CD4-positive, CD25-positive, alpha-beta regulatory T cell (primary cell): ENCODE measurements at regions not wholly inside any gene's neighbourhood (a gene's known extent, or its start where the extent isn't known, plus 50 kb on each side); places are given as distances from the start of the nearest gene placed in this dataset.

ENCODE experiments used
- ATAC-seq, 2 donors: fragments of 150-1000 bp; cut with Tn5 transposase; one replicate each; pipeline ENCODE4 v1.10.0; 2021; ENCODE audit warnings: low read depth in 2 of 2, moderate number of reproducible peaks in 2 of 2, moderate library complexity in 1 of 2
- DNase-seq, 3 donors: peaks; one replicate each; pipeline versions ENCODE4 v3.0.0 to v3.0.0-alpha.2; 2012 to 2022; ENCODE audit warnings: mixed read lengths in 1 of 3
- H3K27ac ChIP-seq: one replicate; pipeline ENCODE4 v1.7.0; 2013; ENCODE audit warnings: mild to moderate bottlenecking, low read length; ENCODE audit not compliant: insufficient read depth, poor library complexity, severe bottlenecking
- H3K27me3 ChIP-seq: one replicate; pipeline ENCODE4 v1.7.0; 2013; ENCODE audit warnings: low read length; ENCODE audit not compliant: control insufficient read depth, insufficient read depth
- H3K36me3 ChIP-seq: one replicate; pipeline ENCODE4 v1.7.0; 2013; ENCODE audit warnings: mild to moderate bottlenecking, low read length, moderate library complexity; ENCODE audit not compliant: control insufficient read depth, insufficient read depth
- H3K4me1 ChIP-seq: 2 replicates; pipeline ENCODE4 v1.7.0; 2013; ENCODE audit warnings: mild to moderate bottlenecking, low read length; ENCODE audit not compliant: insufficient read depth, control insufficient read depth, poor library complexity, severe bottlenecking
- H3K4me3 ChIP-seq: one replicate; pipeline ENCODE4 v1.7.0; 2013; ENCODE audit warnings: low read depth, mild to moderate bottlenecking, low read length, moderate library complexity
- H3K9me3 ChIP-seq, 2 experiments: 1 replicate in 1 of 2; 2 replicates in 1 of 2; pipeline ENCODE4 v1.7.0; 2013; ENCODE audit warnings: low read length in 2 of 2, mild to moderate bottlenecking in 1 of 2, moderate library complexity in 1 of 2; ENCODE audit not compliant: control insufficient read depth in 2 of 2
- H3K27ac Mint-ChIP-seq, 3 donors: one replicate each; pipeline ENCODE4 v1.8.0; 2020 to 2022; ENCODE audit warnings: mild to moderate bottlenecking in 3 of 3, mixed read lengths in 3 of 3, moderate library complexity in 2 of 3
- H3K27me3 Mint-ChIP-seq: one replicate; pipeline ENCODE4 v1.8.0; 2022; ENCODE audit warnings: mild to moderate bottlenecking, mixed read lengths
- H3K36me3 Mint-ChIP-seq: one replicate; pipeline ENCODE4 v1.8.0; 2020; ENCODE audit warnings: mixed read lengths
- H3K4me1 Mint-ChIP-seq, 4 donors: one replicate each; pipeline ENCODE4 v1.8.0; 2020 to 2022; ENCODE audit warnings: mixed read lengths in 4 of 4, mild to moderate bottlenecking in 1 of 4
- H3K4me3 Mint-ChIP-seq, 4 donors: one replicate each; pipeline ENCODE4 v1.8.0; 2020 to 2022; ENCODE audit warnings: mild to moderate bottlenecking in 4 of 4, mixed read lengths in 4 of 4, moderate library complexity in 3 of 4
- H3K9me3 Mint-ChIP-seq, 7 donors: one replicate each; pipeline ENCODE4 v1.8.0; 2020 to 2022; ENCODE audit warnings: mixed read lengths in 7 of 7, mild to moderate bottlenecking in 3 of 7, moderate library complexity in 2 of 7

- Mint-ChIP-seq H3K36me3 (no peaks in the 10 kb centered on the region), H3K9me3 (peaks cover 0 to 6% (median 0%) of the 10 kb centered on the region in 7 donors), H3K27ac (no peak overlapping the region), H3K4me3 (no peak overlapping the region), H3K4me1 (no peaks in the 10 kb centered on the region), H3K27me3 (peaks cover 4% of the 10 kb centered on the region)
- DNase-seq (no peak), ATAC-seq (no peak)
- Histone ChIP-seq H3K27me3 (no peaks in the 10 kb centered on the region), H3K27ac (no peak overlapping the region), H3K9me3 (no peaks in the 10 kb centered on the region), H3K36me3 (no peaks in the 10 kb centered on the region), H3K4me1 (no peaks in the 10 kb centered on the region), H3K4me3 (no peak overlapping the region)
These were observed 116.7 kb upstream of the AGAP1 start for GRCh38 chr2:235377176-235377575.

- Mint-ChIP-seq H3K36me3 (no peaks in the 10 kb centered on the region), H3K27me3 (peaks cover 4% of the 10 kb centered on the region), H3K27ac (no peak overlapping the region), H3K4me1 (no peaks in the 10 kb centered on the region), H3K9me3 (peaks cover 0 to 6% (median 0%) of the 10 kb centered on the region in 7 donors), H3K4me3 (no peak overlapping the region)
- H3K27ac ChIP-seq, result no peak overlapping the region
- no peaks in the 10 kb centered on the region for H3K27me3 ChIP-seq
- no peak overlapping the region for H3K4me3 ChIP-seq
- ATAC-seq (no peak), DNase-seq (no peak)
- H3K4me1 ChIP-seq, result no peaks in the 10 kb centered on the region
- no peaks in the 10 kb centered on the region for H3K36me3 ChIP-seq
- H3K9me3 ChIP-seq, result no peaks in the 10 kb centered on the region
These were observed 115.6 kb upstream of the AGAP1 start for GRCh38 chr2:235378246-235378645.

GRCh38 chr2:235378944-235379343 is 114.9 kb upstream of the AGAP1 start:
- Mint-ChIP-seq H3K4me3 (no peak overlapping the region), H3K27me3 (peaks cover 4% of the 10 kb centered on the region), H3K27ac (no peak overlapping the region), H3K36me3 (no peaks in the 10 kb centered on the region), H3K9me3 (peaks cover 0 to 6% (median 0%) of the 10 kb centered on the region in 7 donors), H3K4me1 (no peaks in the 10 kb centered on the region)
- Histone ChIP-seq H3K9me3 (no peaks in the 10 kb centered on the region), H3K36me3 (no peaks in the 10 kb centered on the region), H3K4me1 (no peaks in the 10 kb centered on the region), H3K4me3 (no peak overlapping the region), H3K27ac (no peak overlapping the region), H3K27me3 (no peaks in the 10 kb centered on the region)
- no peak for DNase-seq
- ATAC-seq, result no peak

- no peaks in the 10 kb centered on the region for H3K4me1 Mint-ChIP-seq
- no peak overlapping the region for H3K4me3 Mint-ChIP-seq
- peaks cover 0 to 8% (median 0%) of the 10 kb centered on the region in 7 donors for H3K9me3 Mint-ChIP-seq
- H3K27ac Mint-ChIP-seq, result no peak overlapping the region
- H3K27me3 ChIP-seq, result no peaks in the 10 kb centered on the region
- ATAC-seq, result no peak
- H3K4me3 ChIP-seq, result no peak overlapping the region
- H3K27ac ChIP-seq, result no peak overlapping the region
- no peaks in the 10 kb centered on the region for H3K4me1 ChIP-seq
- no peaks in the 10 kb centered on the region for H3K36me3 ChIP-seq
- H3K36me3 Mint-ChIP-seq, result no peaks in the 10 kb centered on the region
- no peaks in the 10 kb centered on the region for H3K9me3 ChIP-seq
- H3K27me3 Mint-ChIP-seq, result peaks cover 4% of the 10 kb centered on the region
- DNase-seq, result no peak
These were observed 112.5 kb upstream of the AGAP1 start for GRCh38 chr2:235381261-235381912.

- H3K27ac ChIP-seq, result no peak overlapping the region
- no peaks in the 10 kb centered on the region for H3K27me3 ChIP-seq
- no peak overlapping the region for H3K4me3 Mint-ChIP-seq
- H3K36me3 ChIP-seq, result no peaks in the 10 kb centered on the region
- no peaks in the 10 kb centered on the region for H3K9me3 ChIP-seq
- H3K27ac Mint-ChIP-seq, result no peak overlapping the region
- H3K4me3 ChIP-seq, result no peak overlapping the region
- H3K4me1 ChIP-seq, result no peaks in the 10 kb centered on the region
- no peaks in the 10 kb centered on the region for H3K36me3 Mint-ChIP-seq
- ATAC-seq (no peak), DNase-seq (no peak)
- peaks cover 0 to 8% (median 0%) of the 10 kb centered on the region in 7 donors for H3K9me3 Mint-ChIP-seq
- H3K27me3 Mint-ChIP-seq, result peaks cover 4% of the 10 kb centered on the region
- no peaks in the 10 kb centered on the region for H3K4me1 Mint-ChIP-seq
These were observed 111.7 kb upstream of the AGAP1 start for GRCh38 chr2:235382179-235382578.

GRCh38 chr2:235382601-235383000 is 111.2 kb upstream of the AGAP1 start:
- H3K27me3 Mint-ChIP-seq, result peaks cover 4% of the 10 kb centered on the region
- no peaks in the 10 kb centered on the region for H3K4me1 ChIP-seq
- H3K27me3 ChIP-seq, result no peaks in the 10 kb centered on the region
- no peak overlapping the region for H3K27ac Mint-ChIP-seq
- H3K9me3 Mint-ChIP-seq, result peaks cover 0 to 11% (median 0%) of the 10 kb centered on the region in 7 donors
- H3K4me3 ChIP-seq, result no peak overlapping the region
- H3K27ac ChIP-seq, result no peak overlapping the region
- no peak for DNase-seq
- no peaks in the 10 kb centered on the region for H3K36me3 ChIP-seq
- no peaks in the 10 kb centered on the region for H3K4me1 Mint-ChIP-seq
- no peaks in the 10 kb centered on the region for H3K9me3 ChIP-seq
- no peak overlapping the region for H3K4me3 Mint-ChIP-seq
- no peak for ATAC-seq
- H3K36me3 Mint-ChIP-seq, result no peaks in the 10 kb centered on the region

GRCh38 chr2:235383272-235383843 is 110.5 kb upstream of the AGAP1 start:
- Histone ChIP-seq H3K36me3 (no peaks in the 10 kb centered on the region), H3K4me1 (no peaks in the 10 kb centered on the region), H3K27me3 (no peaks in the 10 kb centered on the region), H3K27ac (no peak overlapping the region), H3K4me3 (no peak overlapping the region), H3K9me3 (no peaks in the 10 kb centered on the region)
- ATAC-seq (no peak), DNase-seq (no peak)
- peaks cover 0 to 8% (median 0%) of the 10 kb centered on the region in 7 donors for H3K9me3 Mint-ChIP-seq
- no peaks in the 10 kb centered on the region for H3K4me1 Mint-ChIP-seq
- H3K36me3 Mint-ChIP-seq, result no peaks in the 10 kb centered on the region
- no peak overlapping the region for H3K4me3 Mint-ChIP-seq
- peak overlapping the region in 1 of 3 donors; percentile 48 for H3K27ac Mint-ChIP-seq
- no peaks in the 10 kb centered on the region for H3K27me3 Mint-ChIP-seq

- Histone ChIP-seq H3K36me3 (no peaks in the 10 kb centered on the region), H3K4me1 (no peaks in the 10 kb centered on the region), H3K27ac (no peak overlapping the region), H3K9me3 (no peaks in the 10 kb centered on the region), H3K27me3 (no peaks in the 10 kb centered on the region), H3K4me3 (no peak overlapping the region)
- no peaks in the 10 kb centered on the region for H3K36me3 Mint-ChIP-seq
- no peak for DNase-seq
- no peak overlapping the region for H3K27ac Mint-ChIP-seq
- peaks cover 0 to 5% (median 0%) of the 10 kb centered on the region in 7 donors for H3K9me3 Mint-ChIP-seq
- ATAC-seq, result no peak
- no peaks in the 10 kb centered on the region for H3K4me1 Mint-ChIP-seq
- no peaks in the 10 kb centered on the region for H3K27me3 Mint-ChIP-seq
- no peak overlapping the region for H3K4me3 Mint-ChIP-seq
These were observed 109.2 kb upstream of the AGAP1 start for GRCh38 chr2:235384624-235385023.
